ENCODE measurements at regions not wholly inside any gene's neighbourhood (a gene's known extent, or its start where the extent isn't known, plus 50 kb on each side); places are given as distances from the start of the nearest gene placed in this dataset.

DNA sequence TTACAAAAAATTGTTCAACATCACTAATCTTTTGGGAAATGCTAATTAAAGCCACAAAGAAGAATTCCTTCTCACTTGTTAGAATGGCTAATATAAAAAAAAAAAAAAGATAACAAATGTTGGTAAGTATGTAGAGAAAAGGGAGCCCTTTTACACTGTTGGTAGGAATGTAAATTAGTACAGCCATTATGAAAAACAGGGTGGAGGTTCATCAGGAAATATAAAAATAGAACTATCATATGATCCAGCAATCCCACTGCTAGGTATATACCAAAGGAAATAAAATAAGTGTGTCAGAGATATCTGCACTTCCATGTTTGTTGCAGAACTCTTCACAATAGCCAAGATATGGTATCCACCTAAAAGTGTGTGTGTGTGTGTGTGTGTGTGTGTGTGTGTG lies 83.5 kb upstream of the RGMB start:
- no peak for ATAC-seq (ENCODE audit: low read depth)
- Histone ChIP-seq H3K79me2 (ENCODE audit: control insufficient read depth, insufficient read depth, low read length) (no peaks in the 10 kb centered on the region), H3K27me3 (replicated peaks in 1 of 4; ENCODE audit: control extremely low read depth in 1 of 4, control insufficient read depth in 3 of 4, insufficient read depth in 4 of 4, low read length in 3 of 4) (no peaks in the 10 kb centered on the region), H3K4me2 (replicated peaks; ENCODE audit: low read depth, low read length, poor library complexity, severe bottlenecking) (no peak overlapping the region), H3K4me1 (ENCODE audit: control insufficient read depth in 2 of 2, insufficient read depth in 2 of 2, low read length in 2 of 2) (no peaks in the 10 kb centered on the region), H3K4me3 (ENCODE audit: control extremely low read depth in 1 of 5, extremely low read depth in 1 of 5, insufficient read depth in 1 of 5, low read depth in 2 of 5, low read length in 4 of 5) (no peak overlapping the region), H3K9ac (ENCODE audit: low read length) (no peak overlapping the region), H2AFZ (ENCODE audit: insufficient read depth, low read depth, low read length, poor library complexity, severe bottlenecking) (no peak overlapping the region), H3K27ac (ENCODE audit: low read length in 2 of 2) (no peak overlapping the region), H4K20me1 (ENCODE audit: control insufficient read depth, insufficient read depth, low read length, poor library complexity, severe bottlenecking) (no peaks in the 10 kb centered on the region), H3K9me3 (ENCODE audit: control extremely low read depth in 1 of 3, control insufficient read depth in 2 of 3, insufficient read depth in 1 of 3, low read length in 2 of 3) (peaks cover 2 to 3% (median 2%) of the 10 kb centered on the region in 3 donors), H3K36me3 (replicated peaks in 1 of 2; ENCODE audit: control extremely low read depth in 1 of 2, control insufficient read depth in 1 of 2, extremely low read depth in 1 of 2, insufficient read depth in 2 of 2, low read length in 1 of 2) (no peaks in the 10 kb centered on the region)
- no peak overlapping the region for H3K4me3 Mint-ChIP-seq
- POLR2A ChIA-PET = no interaction called here
- no peaks in the 10 kb centered on the region for H3K27me3 Mint-ChIP-seq
- no peaks in the 10 kb centered on the region for H3K4me1 Mint-ChIP-seq
- CTCF ChIA-PET = no interaction called here
- intact Hi-C loops (cut with micrococcal nuclease) = no loop called here
- DNase-seq = no peak
- TF ChIP-seq EZH2 (IDR thresholded peaks at IDR 0.05; ENCODE audit: borderline replicate concordance, insufficient read depth, low read depth, low read length, poor library complexity, severe bottlenecking) = no peak
- TF ChIP-seq, protein P1, sequence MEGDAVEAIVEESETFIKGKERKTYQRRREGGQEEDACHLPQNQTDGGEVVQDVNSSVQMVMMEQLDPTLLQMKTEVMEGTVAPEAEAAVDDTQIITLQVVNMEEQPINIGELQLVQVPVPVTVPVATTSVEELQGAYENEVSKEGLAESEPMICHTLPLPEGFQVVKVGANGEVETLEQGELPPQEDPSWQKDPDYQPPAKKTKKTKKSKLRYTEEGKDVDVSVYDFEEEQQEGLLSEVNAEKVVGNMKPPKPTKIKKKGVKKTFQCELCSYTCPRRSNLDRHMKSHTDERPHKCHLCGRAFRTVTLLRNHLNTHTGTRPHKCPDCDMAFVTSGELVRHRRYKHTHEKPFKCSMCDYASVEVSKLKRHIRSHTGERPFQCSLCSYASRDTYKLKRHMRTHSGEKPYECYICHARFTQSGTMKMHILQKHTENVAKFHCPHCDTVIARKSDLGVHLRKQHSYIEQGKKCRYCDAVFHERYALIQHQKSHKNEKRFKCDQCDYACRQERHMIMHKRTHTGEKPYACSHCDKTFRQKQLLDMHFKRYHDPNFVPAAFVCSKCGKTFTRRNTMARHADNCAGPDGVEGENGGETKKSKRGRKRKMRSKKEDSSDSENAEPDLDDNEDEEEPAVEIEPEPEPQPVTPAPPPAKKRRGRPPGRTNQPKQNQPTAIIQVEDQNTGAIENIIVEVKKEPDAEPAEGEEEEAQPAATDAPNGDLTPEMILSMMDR (IDR thresholded peaks at IDR 0.05) = no peak
- no peak overlapping the region for H3K27ac Mint-ChIP-seq
- peaks cover 6% of the 10 kb centered on the region for H3K9me3 Mint-ChIP-seq (ENCODE audit: insufficient read depth)

DNA sequence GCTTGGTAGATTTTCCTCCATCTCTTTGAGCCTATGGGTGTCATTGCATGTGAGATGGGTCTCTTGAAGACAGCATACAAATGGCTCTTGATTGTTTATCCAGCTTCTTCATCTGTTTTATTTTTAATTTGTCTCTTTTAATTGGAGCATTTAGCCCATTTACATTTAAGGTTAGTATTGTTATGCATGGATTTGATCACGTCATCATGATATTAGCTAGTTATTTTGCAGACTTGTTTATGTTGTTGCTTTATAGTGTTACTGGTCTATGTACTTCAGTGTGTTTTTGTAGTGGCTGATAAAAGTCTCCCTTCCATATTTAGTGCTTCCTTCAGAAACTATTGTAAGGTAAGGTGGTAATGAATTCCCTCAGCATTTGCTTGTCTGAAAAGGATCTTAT lies 78.6 kb upstream of the RGMB start:
- no peak overlapping the region for H3K27ac Mint-ChIP-seq
- POLR2A ChIA-PET = no interaction called here
- no peak for ATAC-seq (ENCODE audit: low read depth)

More for the DNA sequence above, 78.6 kb upstream of the RGMB start:
- Histone ChIP-seq H3K4me3 (ENCODE audit: control extremely low read depth in 1 of 5, extremely low read depth in 1 of 5, insufficient read depth in 1 of 5, low read depth in 2 of 5, low read length in 4 of 5) (no peak overlapping the region), H3K4me1 (ENCODE audit: control insufficient read depth in 2 of 2, insufficient read depth in 2 of 2, low read length in 2 of 2) (no peaks in the 10 kb centered on the region), H3K9ac (ENCODE audit: low read length) (no peak overlapping the region), H3K27ac (ENCODE audit: low read length in 2 of 2) (no peak overlapping the region), H3K4me2 (replicated peaks; ENCODE audit: low read depth, low read length, poor library complexity, severe bottlenecking) (no peak overlapping the region), H3K9me3 (ENCODE audit: control extremely low read depth in 1 of 3, control insufficient read depth in 2 of 3, insufficient read depth in 1 of 3, low read length in 2 of 3) (peaks cover 0 to 4% (median 2%) of the 10 kb centered on the region in 3 donors), H3K36me3 (replicated peaks in 1 of 2; ENCODE audit: control extremely low read depth in 1 of 2, control insufficient read depth in 1 of 2, extremely low read depth in 1 of 2, insufficient read depth in 2 of 2, low read length in 1 of 2) (no peaks in the 10 kb centered on the region), H4K20me1 (ENCODE audit: control insufficient read depth, insufficient read depth, low read length, poor library complexity, severe bottlenecking) (no peaks in the 10 kb centered on the region), H3K79me2 (ENCODE audit: control insufficient read depth, insufficient read depth, low read length) (no peaks in the 10 kb centered on the region), H2AFZ (ENCODE audit: insufficient read depth, low read depth, low read length, poor library complexity, severe bottlenecking) (no peak overlapping the region), H3K27me3 (replicated peaks in 1 of 4; ENCODE audit: control extremely low read depth in 1 of 4, control insufficient read depth in 3 of 4, insufficient read depth in 4 of 4, low read length in 3 of 4) (no peaks in the 10 kb centered on the region)
- no peak for DNase-seq
- no CpG with 5 or more reads among the region's 1 CpG for WGBS (ENCODE audit: insufficient coverage)
- H3K4me3 Mint-ChIP-seq = no peak overlapping the region
- intact Hi-C loops (cut with micrococcal nuclease) = no loop called here
- peaks cover 7% of the 10 kb centered on the region for H3K9me3 Mint-ChIP-seq (ENCODE audit: insufficient read depth)
- TF ChIP-seq EZH2 (IDR thresholded peaks at IDR 0.05; ENCODE audit: borderline replicate concordance, insufficient read depth, low read depth, low read length, poor library complexity, severe bottlenecking) = no peak
- TF ChIP-seq, protein P1 (IDR thresholded peaks at IDR 0.05) = no peak
- H3K4me1 Mint-ChIP-seq = no peaks in the 10 kb centered on the region
- CTCF ChIA-PET = no interaction called here
- H3K27me3 Mint-ChIP-seq = peaks cover 5% of the 10 kb centered on the region
